G401 (cell line): ENCODE measurements at regions not wholly inside any gene's neighbourhood (a gene's known extent, or its start where the extent isn't known, plus 50 kb on each side); places are given as distances from the start of the nearest gene placed in this dataset.
"Not testable (repeated sequence)": the region's sequence is repeated elsewhere in the genome, so short reads cannot be mapped to it uniquely, and the experiment has no call there.

ENCODE experiments used
- DNase-seq: peaks from one replicate; pipeline ENCODE4 v3.0.0-alpha.2; 2015; ENCODE audit warnings: low spot score
- in situ Hi-C: cut with HindIII; loops from 2 replicates; pipeline ENCODE4 v1.10.0; 2016; ENCODE audit warnings: low sequenced_read_pairs, mixed read lengths

GRCh38 chr17:22378748-22379147 lies 686.4 kb downstream of the KCNJ18 start:
- in situ Hi-C loops, DNase-seq: not testable (repeated sequence)

DNA sequence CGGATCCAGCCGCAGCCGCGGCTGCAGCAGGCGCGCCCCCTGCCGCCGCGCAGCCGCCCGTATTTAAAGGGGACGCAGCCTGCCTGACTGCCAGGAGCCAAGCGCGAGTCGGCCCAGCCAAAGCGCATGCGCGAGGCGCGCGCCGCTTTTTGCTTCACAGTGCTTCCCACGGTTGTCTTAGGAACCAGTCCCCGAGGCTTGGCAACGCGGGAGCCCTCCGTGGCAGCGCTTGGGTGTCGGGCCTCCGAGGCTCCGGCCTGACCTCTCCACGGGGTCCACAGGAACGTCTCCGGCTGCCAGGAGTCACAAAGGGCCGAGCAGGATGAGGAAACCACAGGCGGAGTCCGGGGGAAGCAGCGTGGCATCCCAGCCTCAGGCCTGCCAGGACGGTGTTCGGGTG lies 689.3 kb downstream of the KCNJ18 start:
- DNase-seq, in situ Hi-C loops: not testable (repeated sequence)

DNA sequence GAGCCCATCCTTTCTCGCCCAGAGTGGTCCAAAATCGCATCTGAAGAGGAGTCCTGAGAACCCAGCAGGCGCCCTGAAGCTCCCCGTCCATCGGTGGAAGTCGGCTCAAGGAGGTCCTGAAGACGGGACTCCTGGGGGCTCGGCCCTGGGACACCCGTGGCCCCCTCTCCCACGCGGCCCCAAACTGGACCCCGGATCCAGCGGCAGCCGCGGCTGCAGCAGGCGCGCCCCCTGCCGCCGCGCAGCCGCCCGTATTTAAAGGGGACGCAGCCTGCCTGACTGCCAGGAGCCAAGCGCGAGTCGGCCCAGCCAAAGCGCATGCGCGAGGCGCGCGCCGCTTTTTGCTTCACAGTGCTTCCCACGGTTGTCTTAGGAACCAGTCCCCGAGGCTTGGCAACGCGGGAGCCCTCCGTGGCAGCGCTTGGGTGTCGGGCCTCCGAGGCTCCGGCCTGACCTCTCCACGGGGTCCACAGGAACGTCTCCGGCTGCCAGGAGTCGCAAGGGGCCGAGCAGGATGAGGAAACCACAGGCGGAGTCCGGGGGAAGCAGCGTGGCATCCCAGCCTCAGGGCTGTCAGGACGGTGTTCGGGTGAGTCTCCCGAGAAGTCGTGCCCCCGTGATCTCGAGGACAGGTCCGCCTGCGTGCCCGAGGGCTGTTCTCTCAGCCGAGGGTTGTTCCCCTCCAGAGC lies 691.6 kb downstream of the KCNJ18 start:
- DNase-seq, in situ Hi-C loops: not testable (repeated sequence)

DNA sequence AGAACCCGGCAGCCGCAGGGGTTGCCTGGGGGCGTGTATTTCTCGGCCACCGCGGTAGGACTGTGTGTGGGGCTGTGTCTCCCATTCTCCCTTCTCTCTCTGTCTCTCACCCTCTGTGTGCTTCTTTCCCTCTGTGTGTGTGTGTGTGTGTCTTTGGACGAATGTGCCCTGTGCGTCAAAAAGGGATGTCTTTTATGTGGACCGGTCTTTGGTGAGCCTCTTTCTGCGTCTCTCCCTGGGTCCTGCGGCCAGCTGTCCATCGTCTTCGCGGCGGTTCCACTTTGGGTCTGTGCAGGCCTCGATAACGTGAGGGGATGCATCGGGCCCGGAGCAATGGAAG lies 692.1 kb downstream of the KCNJ18 start:
- in situ Hi-C loops, DNase-seq: not testable (repeated sequence)

- in situ Hi-C loops, DNase-seq: not testable (repeated sequence)
Measured at GRCh38 chr17:22398446-22398845, 706.1 kb downstream of the KCNJ18 start.

DNA sequence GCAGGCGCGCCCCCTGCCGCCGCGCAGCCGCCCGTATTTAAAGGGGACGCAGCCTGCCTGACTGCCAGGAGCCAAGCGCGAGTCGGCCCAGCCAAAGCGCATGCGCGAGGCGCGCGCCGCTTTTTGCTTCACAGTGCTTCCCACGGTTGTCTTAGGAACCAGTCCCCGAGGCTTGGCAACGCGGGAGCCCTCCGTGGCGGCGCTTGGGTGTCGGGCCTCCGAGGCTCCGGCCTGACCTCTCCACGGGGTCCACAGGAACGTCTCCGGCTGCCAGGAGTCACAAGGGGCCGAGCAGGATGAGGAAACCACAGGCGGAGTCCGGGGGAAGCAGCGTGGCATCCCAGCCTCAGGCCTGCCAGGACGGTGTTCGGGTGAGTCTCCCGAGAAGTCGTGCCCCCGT lies 706.7 kb downstream of the KCNJ18 start:
- in situ Hi-C loops, DNase-seq: not testable (repeated sequence)

- in situ Hi-C loops, DNase-seq: not testable (repeated sequence)
Measured at GRCh38 chr17:22405080-22405479, 712.8 kb downstream of the KCNJ18 start.

DNA sequence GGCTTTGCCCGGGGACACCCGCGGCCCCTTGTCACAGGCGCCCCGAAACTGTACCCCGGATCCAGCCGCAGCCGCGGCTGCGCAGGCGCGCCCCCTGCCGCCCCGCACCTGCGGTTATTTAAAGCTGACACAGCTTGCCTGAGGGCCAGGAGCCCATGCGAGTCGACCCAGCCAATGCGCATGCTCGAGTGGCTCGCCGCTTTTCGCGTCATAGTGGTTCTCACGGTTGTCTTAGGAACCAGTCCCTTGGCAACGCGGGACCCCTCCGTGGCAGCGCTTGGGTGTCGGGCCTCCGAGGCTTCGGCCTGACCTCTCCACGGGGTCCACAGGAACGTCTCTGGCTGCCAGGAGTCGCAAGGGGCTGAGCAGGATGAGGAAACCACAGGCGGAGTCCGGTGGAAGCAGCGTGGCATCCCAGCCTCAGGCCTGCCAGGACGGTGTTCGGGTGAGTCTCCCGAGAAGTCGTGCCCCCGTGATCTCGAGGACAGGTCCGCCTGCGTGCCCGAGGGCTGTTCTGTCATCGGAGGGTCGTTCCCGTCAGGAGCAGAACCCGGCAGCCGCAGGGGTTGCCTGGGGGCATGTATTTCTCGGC lies 716.9 kb downstream of the KCNJ18 start:
- in situ Hi-C loops = no loop called here

GRCh38 chr17:22410136-22410535 lies 717.8 kb downstream of the KCNJ18 start:
- in situ Hi-C loops = no loop called here

More for the DNA sequence above, 716.9 kb downstream of the KCNJ18 start:
- no peak for DNase-seq

DNA sequence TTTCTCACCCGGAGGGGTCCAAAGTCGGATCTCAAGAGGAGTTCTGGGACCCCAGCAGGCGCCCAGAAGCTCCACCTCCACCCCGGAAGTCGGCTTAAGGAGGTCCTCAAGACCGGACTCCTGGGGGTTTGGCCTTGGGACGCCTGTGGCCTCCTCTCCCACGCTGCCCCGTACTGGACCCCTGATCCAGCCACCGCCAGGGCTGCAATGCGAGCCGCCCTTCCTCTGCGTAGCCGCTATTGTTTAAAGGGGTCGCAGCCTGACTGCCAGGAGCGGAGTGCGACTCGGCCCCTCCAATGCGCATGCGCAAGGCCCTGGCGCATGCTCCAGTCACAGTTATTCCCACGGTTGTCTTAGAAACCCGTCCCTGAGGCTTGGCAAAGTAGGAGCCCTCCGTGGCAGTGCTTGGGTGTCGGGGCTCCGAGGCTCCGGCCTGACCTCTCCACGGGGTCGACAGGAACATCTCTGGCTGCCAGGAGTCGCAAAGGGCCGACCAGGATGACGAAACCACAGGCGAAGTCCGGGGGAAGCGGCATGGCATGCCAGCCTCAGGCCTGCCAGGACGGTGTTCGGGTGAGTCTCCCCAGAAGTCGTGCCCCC lies 719.0 kb downstream of the KCNJ18 start:
- in situ Hi-C loops = no loop called here
- no peak for DNase-seq

More at GRCh38 chr17:22410136-22410535, 717.8 kb downstream of the KCNJ18 start:
- DNase-seq = no peak

- no peak for DNase-seq
- in situ Hi-C loops = no loop called here
Measured at GRCh38 chr17:22435231-22435974, 743.1 kb downstream of the KCNJ18 start.

DNA sequence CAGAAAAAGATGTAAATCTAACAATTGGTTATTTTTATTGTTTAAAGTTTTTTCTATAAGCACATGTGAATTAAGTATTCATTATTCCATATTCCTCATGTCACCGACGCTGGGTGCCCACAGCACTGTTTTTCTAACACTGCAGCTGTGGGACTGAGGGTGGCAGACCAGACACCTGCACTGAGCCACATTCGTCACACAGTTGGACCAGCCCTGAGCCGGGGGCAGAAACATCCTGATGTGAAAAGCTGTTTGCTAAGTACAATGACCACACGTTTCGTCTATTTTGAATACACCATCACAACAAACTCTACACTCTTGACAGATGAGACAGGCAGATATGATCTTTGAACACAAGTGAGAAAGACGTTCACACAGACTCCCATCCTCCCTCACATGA lies 749.5 kb downstream of the KCNJ18 start:
- no peak for DNase-seq
- in situ Hi-C loops = no loop called here

- in situ Hi-C loops = no loop called here
- DNase-seq = no peak
Measured at GRCh38 chr17:22443061-22443460, 750.7 kb downstream of the KCNJ18 start.

DNA sequence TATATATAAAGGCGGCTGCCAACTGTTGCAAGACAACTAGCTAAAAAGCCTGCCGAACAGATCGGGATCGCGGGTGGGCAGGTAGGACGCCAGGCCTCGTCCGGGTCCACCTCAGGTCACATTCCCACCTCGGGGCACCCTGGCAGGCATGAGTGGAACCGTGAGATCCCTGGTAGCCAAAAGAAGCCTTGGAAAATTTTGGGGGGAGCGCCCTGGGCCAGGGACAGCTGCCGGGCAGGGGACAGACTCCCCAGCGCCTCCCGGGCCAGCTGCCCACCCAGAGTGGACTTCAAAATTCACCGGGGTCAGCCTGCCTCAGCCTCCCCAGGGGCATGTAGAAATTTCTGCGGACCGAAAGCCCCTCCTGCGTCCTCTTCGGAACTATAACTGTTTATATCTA lies 760.9 kb downstream of the KCNJ18 start:
- no peak for DNase-seq
- in situ Hi-C loops = no loop called here

GRCh38 chr17:22454070-22454999 lies 762.0 kb downstream of the KCNJ18 start:
- in situ Hi-C loops = no loop called here
- DNase-seq = no peak

- in situ Hi-C loops = no loop called here
- no peak for DNase-seq
Measured at GRCh38 chr17:22459331-22459952, 767.1 kb downstream of the KCNJ18 start.

GRCh38 chr17:22459953-22460350 lies 767.6 kb downstream of the KCNJ18 start:
- in situ Hi-C loops = no loop called here

GRCh38 chr17:22460461-22461063 lies 768.2 kb downstream of the KCNJ18 start:
- in situ Hi-C loops = no loop called here
- no peak for DNase-seq

More at GRCh38 chr17:22459953-22460350, 767.6 kb downstream of the KCNJ18 start:
- no peak for DNase-seq
